Spinal cord (tissue), 9 donors: ENCODE measurements at regions not wholly inside any gene's neighbourhood (a gene's known extent, or its start where the extent isn't known, plus 50 kb on each side); places are given as distances from the start of the nearest gene placed in this dataset.
"Not testable (repeated sequence)": the region's sequence is repeated elsewhere in the genome, so short reads cannot be mapped to it uniquely, and the experiment has no call there.

Source experiments
- DNase-seq, 6 donors: peaks; one replicate each; pipeline versions ENCODE4 v3.0.0 to v3.0.0-alpha.2; 2013 to 2015; ENCODE audit warnings: low spot score in 6 of 6, low read depth in 4 of 6
- H3K27ac ChIP-seq: one replicate; pipeline ENCODE4 v1.5.1; 2013; ENCODE audit warnings: low read depth, low read length, control low read depth
- H3K27me3 ChIP-seq: one replicate; pipeline ENCODE4 v1.6.1; 2013; ENCODE audit warnings: low read length; ENCODE audit not compliant: control insufficient read depth, insufficient read depth
- H3K36me3 ChIP-seq: one replicate; pipeline ENCODE4 v1.6.1; 2013; ENCODE audit warnings: low read length; ENCODE audit not compliant: control insufficient read depth, insufficient read depth
- H3K4me1 ChIP-seq: one replicate; pipeline ENCODE4 v1.6.1; 2013; ENCODE audit warnings: low read length; ENCODE audit not compliant: control insufficient read depth, insufficient read depth
- H3K4me3 ChIP-seq: one replicate; pipeline ENCODE4 v1.5.1; 2013; ENCODE audit warnings: low read depth, low read length, control low read depth
- H3K9me3 ChIP-seq: one replicate; pipeline ENCODE4 v1.6.1; 2013; ENCODE audit warnings: low read length; ENCODE audit not compliant: control insufficient read depth, insufficient read depth
- WGBS: methylation state at CpG from one replicate; pipeline ENCODE4 v1.1.5; 2013; ENCODE audit warnings: missing lambda C conversion rate; ENCODE audit not compliant: insufficient coverage; 5-methylcytosine and 5-hydroxymethylcytosine counted together
- donor health status: healthy.

DNA sequence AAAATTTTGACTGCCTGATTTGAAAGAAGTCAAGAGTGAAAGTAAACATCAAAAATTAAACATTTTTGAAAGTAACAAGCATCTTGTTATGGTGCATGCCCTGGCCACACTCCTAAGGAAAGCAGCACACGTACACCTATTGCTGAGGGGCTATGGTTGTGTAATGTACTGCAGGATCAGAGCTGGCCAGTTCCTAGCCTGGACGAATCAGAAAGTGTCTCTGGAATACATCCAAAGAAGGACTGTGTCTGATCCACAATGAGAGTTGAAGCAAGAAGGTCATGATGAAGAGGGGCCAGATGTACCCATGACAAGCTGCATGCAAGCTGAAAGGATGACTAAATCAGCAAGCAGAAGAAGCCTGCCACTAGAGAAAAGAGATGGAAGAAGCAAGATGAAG, 618.2 kb downstream of the TLE1 start:
- Histone ChIP-seq H3K4me1 (no peaks in the 10 kb centered on the region), H3K27me3 (no peaks in the 10 kb centered on the region), H3K4me3 (no peak overlapping the region), H3K9me3 (no peaks in the 10 kb centered on the region), H3K36me3 (no peaks in the 10 kb centered on the region), H3K27ac (no peak overlapping the region)
- no peak for DNase-seq
- whole genome bisulfite sequencing, result 50% methylated on average over 1 of the region's 2 CpGs

DNA sequence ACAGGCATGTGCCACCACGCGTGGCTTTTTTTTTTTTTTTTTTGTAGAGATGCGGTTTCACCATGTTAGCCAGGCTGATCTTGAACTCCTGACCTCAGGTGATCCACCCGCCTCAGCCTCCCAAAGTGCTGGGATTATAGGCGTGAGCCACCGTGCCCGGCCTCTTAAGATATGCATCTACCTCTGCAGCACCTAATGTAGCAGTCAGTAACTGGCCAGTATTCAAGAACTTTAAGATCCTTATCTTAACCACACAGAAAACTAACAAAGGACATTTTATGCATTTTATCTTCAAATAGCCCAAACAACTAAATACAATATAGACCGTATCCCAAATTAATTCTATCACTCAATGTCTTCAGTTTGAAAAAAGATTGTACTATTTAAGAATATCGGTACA, 618.7 kb downstream of the TLE1 start:
- Histone ChIP-seq H3K36me3 (no peaks in the 10 kb centered on the region), H3K4me1 (no peaks in the 10 kb centered on the region), H3K27ac (no peak overlapping the region), H3K27me3 (no peaks in the 10 kb centered on the region), H3K9me3 (no peaks in the 10 kb centered on the region), H3K4me3 (no peak overlapping the region)
- DNase-seq, result no peak
- 93% methylated on average over 4 of the region's 9 CpGs for WGBS

DNA sequence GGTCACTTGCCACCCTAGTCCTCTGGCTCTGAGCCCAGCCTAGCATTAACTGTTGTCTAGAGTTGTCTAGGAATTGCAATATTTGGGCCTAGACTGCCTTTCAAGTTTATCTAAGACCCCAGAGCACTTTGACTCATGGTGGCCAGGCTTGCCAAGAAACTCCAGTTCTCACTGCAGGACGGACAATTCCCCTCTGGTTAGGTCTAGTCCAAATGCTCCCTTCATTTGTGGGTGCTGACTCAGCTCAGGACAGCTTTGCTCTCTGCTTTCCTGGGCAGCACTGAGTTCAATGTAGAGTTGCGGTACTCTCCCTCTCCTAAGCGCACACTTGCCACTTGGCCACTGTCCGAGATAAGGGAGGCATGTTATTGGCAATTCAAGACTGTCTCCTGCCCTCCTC, 619.4 kb downstream of the TLE1 start:
- H3K27ac ChIP-seq, result no peak overlapping the region
- no peaks in the 10 kb centered on the region for H3K36me3 ChIP-seq
- no peak overlapping the region for H3K4me3 ChIP-seq
- H3K27me3 ChIP-seq, result no peaks in the 10 kb centered on the region
- no peaks in the 10 kb centered on the region for H3K4me1 ChIP-seq
- WGBS, result 88% methylated on average over 1 of the region's 4 CpGs
- no peaks in the 10 kb centered on the region for H3K9me3 ChIP-seq
- no peak for DNase-seq

DNA sequence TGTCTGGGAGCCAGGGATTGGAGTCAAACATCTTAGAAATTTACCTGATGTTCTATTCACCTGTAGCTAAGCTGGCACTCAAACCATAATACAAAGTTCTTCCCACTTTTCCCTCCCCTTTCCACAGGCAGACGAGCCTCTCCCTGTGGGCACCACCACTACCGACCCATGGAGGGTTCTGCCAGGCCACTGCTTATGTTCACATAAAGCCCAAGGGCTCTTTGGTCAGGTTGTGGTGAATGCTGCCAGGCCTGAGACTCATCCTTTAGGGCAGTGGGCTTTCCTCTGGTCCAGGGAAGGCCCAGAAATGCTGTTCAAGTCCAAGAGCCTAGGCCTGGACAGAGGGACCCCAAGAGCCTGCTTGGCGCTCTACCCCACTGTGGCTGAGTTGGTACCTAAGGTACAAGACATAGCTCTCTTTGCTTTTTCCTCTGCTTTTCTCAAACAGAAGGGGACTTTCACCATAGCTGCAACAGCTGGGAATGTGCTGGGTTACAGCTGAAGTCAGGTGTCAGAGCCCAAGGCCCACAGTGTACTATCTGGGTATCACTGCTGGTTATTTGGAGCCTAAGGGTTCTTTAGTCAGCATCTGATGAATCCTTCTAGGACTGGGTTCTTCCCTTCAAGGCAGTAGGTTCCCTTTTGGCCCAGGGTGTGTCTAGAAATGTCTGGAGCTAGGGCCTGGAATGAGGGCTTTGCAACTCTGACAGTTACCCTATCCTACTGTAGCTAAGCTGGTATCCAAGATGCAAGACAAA, 620.1 kb downstream of the TLE1 start:
- no peak for DNase-seq
- Histone ChIP-seq H3K27me3 (no peaks in the 10 kb centered on the region), H3K4me1 (no peaks in the 10 kb centered on the region), H3K36me3 (no peaks in the 10 kb centered on the region), H3K4me3 (no peak overlapping the region), H3K27ac (no peak overlapping the region), H3K9me3 (no peaks in the 10 kb centered on the region)
- 95% methylated on average over 3 of the region's 3 CpGs for WGBS

DNA sequence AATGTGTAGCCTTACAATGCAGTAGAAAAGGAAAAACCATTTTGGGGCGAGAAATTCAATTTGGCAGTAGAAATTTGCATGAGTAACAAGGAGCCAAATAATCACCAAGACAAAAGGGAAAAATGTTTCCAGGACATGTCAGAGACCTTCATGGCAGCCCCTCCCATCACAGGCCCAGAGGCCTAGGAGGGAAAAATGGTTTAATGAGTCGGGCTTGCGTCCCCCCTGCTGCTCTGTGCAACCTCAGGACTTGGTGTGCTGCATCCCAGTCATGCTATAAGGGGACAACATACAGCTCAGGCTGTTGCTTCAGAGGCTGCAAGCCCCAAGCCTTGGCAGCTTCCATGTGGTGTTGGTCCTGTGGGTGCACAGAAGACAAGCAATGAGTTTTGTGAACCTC, 626.4 kb downstream of the TLE1 start:
- not testable (repeated sequence) for DNase-seq, H3K9me3 ChIP-seq, H3K4me3 ChIP-seq, H3K27ac ChIP-seq, H3K36me3 ChIP-seq, H3K4me1 ChIP-seq, H3K27me3 ChIP-seq
- 50% methylated on average over 2 of the region's 3 CpGs for WGBS

DNA sequence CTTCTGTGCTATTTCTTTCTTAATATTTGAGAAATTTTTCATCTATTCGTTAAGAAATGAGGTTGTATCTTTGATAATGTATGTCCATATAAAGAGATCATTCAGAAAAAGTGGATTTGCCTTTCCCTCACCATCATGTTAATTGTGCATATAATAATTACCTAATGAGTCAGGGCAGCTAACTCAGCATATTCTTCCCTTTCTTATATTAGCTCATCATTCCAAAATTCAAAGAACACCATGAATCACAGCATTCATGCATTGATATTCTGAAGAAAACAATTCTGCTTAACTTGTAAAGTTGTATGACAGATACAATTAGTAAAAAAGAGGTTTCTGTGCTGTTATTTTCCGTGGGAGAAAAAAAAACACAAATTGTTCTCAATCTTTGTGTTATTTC, 630.6 kb downstream of the TLE1 start:
- Histone ChIP-seq H3K4me3 (no peak overlapping the region), H3K27me3 (no peaks in the 10 kb centered on the region), H3K9me3 (peaks cover 2% of the 10 kb centered on the region), H3K27ac (no peak overlapping the region), H3K36me3 (no peaks in the 10 kb centered on the region), H3K4me1 (no peaks in the 10 kb centered on the region)
- no CpG with 5 or more reads among the region's 2 CpGs for WGBS
- no peak for DNase-seq

DNA sequence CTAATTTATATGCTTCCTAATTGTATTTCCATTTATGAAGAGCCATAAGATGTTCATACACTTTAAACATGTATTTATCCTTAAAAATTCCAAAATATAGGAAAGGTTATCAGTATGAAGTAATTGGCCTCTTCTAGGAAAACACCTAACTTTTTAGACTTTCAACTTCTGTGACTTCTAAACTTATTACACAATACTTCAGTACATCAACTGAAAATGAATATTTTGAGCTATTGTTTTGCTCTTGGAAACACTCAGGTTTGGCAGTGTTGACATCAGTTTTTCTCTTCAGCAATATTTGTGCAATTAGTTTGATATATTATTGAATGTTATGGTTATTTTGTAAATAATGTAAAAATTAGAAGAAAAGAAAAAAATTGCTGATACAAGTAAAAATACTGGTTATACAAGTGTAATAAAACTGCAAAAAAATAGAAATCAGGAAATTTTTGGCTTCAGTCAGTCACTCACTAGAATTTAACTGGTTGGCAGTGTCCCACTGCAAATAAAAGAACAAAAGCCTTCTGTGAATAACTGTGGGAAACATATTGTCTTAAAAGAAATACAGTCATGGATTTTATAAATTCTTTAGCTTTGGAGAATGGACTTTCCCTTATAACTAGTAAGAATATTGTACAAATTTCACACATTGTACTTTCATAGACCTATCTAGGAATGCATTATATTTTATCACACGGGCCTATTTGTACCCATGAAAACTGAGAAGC, 635.9 kb downstream of the TLE1 start:
- peak in 1 of 6 donors; percentile 9 for DNase-seq
- Histone ChIP-seq H3K9me3 (no peaks in the 10 kb centered on the region), H3K27me3 (no peaks in the 10 kb centered on the region), H3K4me1 (no peaks in the 10 kb centered on the region), H3K4me3 (no peak overlapping the region), H3K27ac (no peak overlapping the region), H3K36me3 (no peaks in the 10 kb centered on the region)
- WGBS, result no CpG with 5 or more reads among the region's 1 CpG

DNA sequence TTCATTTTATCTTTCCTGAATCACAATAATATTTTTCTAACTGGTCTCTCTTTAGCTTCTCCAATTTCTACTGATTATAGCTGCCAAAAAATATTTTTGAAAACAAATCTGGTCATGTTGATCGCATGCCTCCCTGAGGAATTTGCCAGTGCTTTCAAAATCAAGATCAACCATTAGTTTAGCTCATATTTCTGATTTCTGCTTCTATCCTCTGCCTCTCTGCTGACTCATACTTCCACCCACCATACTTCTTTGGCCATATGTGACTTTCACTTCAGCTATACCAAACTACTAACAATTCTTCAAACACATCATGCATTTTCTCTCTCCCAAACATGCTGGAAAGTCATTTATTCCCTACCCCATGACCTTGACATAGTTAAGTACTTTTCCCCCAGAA, 636.5 kb downstream of the TLE1 start:
- H3K27ac ChIP-seq, result no peak overlapping the region
- H3K4me1 ChIP-seq, result no peaks in the 10 kb centered on the region
- no peak for DNase-seq
- H3K36me3 ChIP-seq, result no peaks in the 10 kb centered on the region
- H3K27me3 ChIP-seq, result no peaks in the 10 kb centered on the region
- 89% methylated on average over 1 of the region's 1 CpG for WGBS
- H3K4me3 ChIP-seq, result no peak overlapping the region
- no peaks in the 10 kb centered on the region for H3K9me3 ChIP-seq

DNA sequence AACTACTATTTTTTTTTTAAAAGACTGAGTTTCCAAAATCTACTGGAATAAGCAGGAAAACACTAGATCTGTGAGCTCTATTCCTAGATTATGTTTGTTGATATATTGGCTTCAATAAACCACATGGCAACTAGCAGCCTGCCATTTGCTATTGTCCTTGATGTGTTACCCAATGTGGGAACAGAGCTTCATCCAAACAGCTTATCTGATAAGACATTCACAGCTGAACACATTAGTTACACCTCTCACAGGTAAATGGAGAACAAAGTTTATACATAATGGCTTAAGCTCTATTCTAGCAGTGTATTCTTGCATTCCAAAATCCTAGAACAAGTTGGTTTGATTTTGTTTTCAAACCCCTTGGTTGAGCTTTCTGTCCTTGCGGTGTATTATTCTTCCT, 642.1 kb downstream of the TLE1 start:
- no peak for DNase-seq
- no peak overlapping the region for H3K4me3 ChIP-seq
- no peaks in the 10 kb centered on the region for H3K27me3 ChIP-seq
- 100% methylated on average over 1 of the region's 1 CpG for WGBS
- H3K4me1 ChIP-seq, result no peaks in the 10 kb centered on the region
- H3K27ac ChIP-seq, result no peak overlapping the region
- H3K36me3 ChIP-seq, result no peaks in the 10 kb centered on the region
- no peaks in the 10 kb centered on the region for H3K9me3 ChIP-seq

DNA sequence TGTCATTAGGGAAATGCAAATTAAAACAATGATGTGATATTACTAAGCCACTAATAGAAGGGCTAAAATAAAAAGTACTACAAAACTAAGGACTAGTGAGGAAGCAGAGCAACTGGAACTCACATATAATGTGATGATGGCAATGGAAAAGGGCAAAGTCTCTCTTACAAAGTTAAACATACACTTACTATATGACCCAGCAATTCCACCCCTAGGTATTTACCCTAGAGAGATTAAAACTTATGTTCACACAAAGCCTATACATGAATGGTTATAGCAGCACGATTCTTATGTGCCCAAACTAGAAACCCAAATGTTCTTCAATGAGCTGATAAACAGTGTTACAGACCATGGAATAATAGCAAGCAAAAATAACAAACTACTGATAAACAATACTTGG, 643.7 kb downstream of the TLE1 start:
- Histone ChIP-seq H3K9me3 (no peaks in the 10 kb centered on the region), H3K4me1 (no peaks in the 10 kb centered on the region), H3K4me3 (no peak overlapping the region), H3K36me3 (no peaks in the 10 kb centered on the region), H3K27ac (no peak overlapping the region), H3K27me3 (no peaks in the 10 kb centered on the region)
- WGBS, result no CpG with 5 or more reads among the region's 1 CpG
- DNase-seq, result no peak
